ENCODE measurements at regions not wholly inside any gene's neighbourhood (a gene's known extent, or its start where the extent isn't known, plus 50 kb on each side); places are given as distances from the start of the nearest gene placed in this dataset.

- no peaks in the 10 kb centered on the region for H4K20me1 ChIP-seq (ENCODE audit: insufficient read depth)
- H3K4me2 ChIP-seq (ENCODE audit: low read length), result no peak overlapping the region
- no peaks in the 10 kb centered on the region for H3K36me3 ChIP-seq (ENCODE audit: insufficient read depth, low read length)
- no peak overlapping the region for H2AFZ ChIP-seq (ENCODE audit: low read depth, low read length)
- H3K27me3 ChIP-seq (ENCODE audit: insufficient read depth, low read depth, low read length), result no peaks in the 10 kb centered on the region
- H3F3A ChIP-seq (ENCODE audit: insufficient read depth, low read length, poor library complexity, severe bottlenecking), result no peaks in the 10 kb centered on the region
- H3K4me3 ChIP-seq (ENCODE audit: low read length), result no peak overlapping the region
- no peaks in the 10 kb centered on the region for H3K9me3 ChIP-seq (ENCODE audit: low read length)
- no peaks in the 10 kb centered on the region for H3K9me2 ChIP-seq (ENCODE audit: insufficient read depth, low read length)
- H3K27ac ChIP-seq (ENCODE audit: low read length), result no peak overlapping the region
- TF ChIP-seq EP300 (conservative IDR thresholded peaks at IDR 0.05; ENCODE audit: poor library complexity, severe bottlenecking) (no peak), POLR2AphosphoS5 (IDR thresholded peaks at IDR 0.05) (no peak), RAD21 (conservative IDR thresholded peaks at IDR 0.05) (no peak), REST (IDR thresholded peaks at IDR 0.05; ENCODE audit: borderline replicate concordance) (no peak), EZH2 (IDR thresholded peaks at IDR 0.05; ENCODE audit: borderline replicate concordance, insufficient read depth, low read length, poor library complexity, severe bottlenecking) (no peak), TAF1 (IDR thresholded peaks at IDR 0.05; ENCODE audit: low read depth) (no peak), SMC3 (conservative IDR thresholded peaks at IDR 0.05; ENCODE audit: poor library complexity) (no peak), MXI1 (conservative IDR thresholded peaks at IDR 0.05; ENCODE audit: poor library complexity, severe bottlenecking) (no peak), CTCF (IDR thresholded peaks at IDR 0.05; ENCODE audit: poor library complexity, severe bottlenecking) (no peak)
- no peak overlapping the region for H3K9ac ChIP-seq (ENCODE audit: low read length)
- H3K79me2 ChIP-seq (replicated peaks; ENCODE audit: insufficient read depth, low read length), result no peaks in the 10 kb centered on the region
These were observed 480.1 kb downstream of the XIRP2 start for GRCh38 chr2:167368371-167368770.

GRCh38 chr2:167365216-167365615 is 476.9 kb downstream of the XIRP2 start:
- Histone ChIP-seq H3K27ac (ENCODE audit: low read length) (no peak overlapping the region), H3K9me2 (ENCODE audit: insufficient read depth, low read length) (no peaks in the 10 kb centered on the region), H3K4me2 (ENCODE audit: low read length) (no peak overlapping the region), H2AFZ (ENCODE audit: low read depth, low read length) (no peak overlapping the region), H3K4me3 (ENCODE audit: low read length) (no peak overlapping the region), H3K36me3 (ENCODE audit: insufficient read depth, low read length) (no peaks in the 10 kb centered on the region), H3K27me3 (ENCODE audit: insufficient read depth, low read depth, low read length) (no peaks in the 10 kb centered on the region), H3K79me2 (replicated peaks; ENCODE audit: insufficient read depth, low read length) (no peaks in the 10 kb centered on the region), H3F3A (ENCODE audit: insufficient read depth, low read length, poor library complexity, severe bottlenecking) (no peaks in the 10 kb centered on the region), H3K9me3 (ENCODE audit: low read length) (no peaks in the 10 kb centered on the region), H3K9ac (ENCODE audit: low read length) (no peak overlapping the region), H4K20me1 (ENCODE audit: insufficient read depth) (no peaks in the 10 kb centered on the region)
- TF ChIP-seq EP300 (conservative IDR thresholded peaks at IDR 0.05; ENCODE audit: poor library complexity, severe bottlenecking) (no peak), SMC3 (conservative IDR thresholded peaks at IDR 0.05; ENCODE audit: poor library complexity) (no peak), RAD21 (conservative IDR thresholded peaks at IDR 0.05) (no peak), TAF1 (IDR thresholded peaks at IDR 0.05; ENCODE audit: low read depth) (no peak), POLR2AphosphoS5 (IDR thresholded peaks at IDR 0.05) (no peak), EZH2 (IDR thresholded peaks at IDR 0.05; ENCODE audit: borderline replicate concordance, insufficient read depth, low read length, poor library complexity, severe bottlenecking) (no peak), MXI1 (conservative IDR thresholded peaks at IDR 0.05; ENCODE audit: poor library complexity, severe bottlenecking) (no peak), CTCF (IDR thresholded peaks at IDR 0.05; ENCODE audit: poor library complexity, severe bottlenecking) (no peak), REST (IDR thresholded peaks at IDR 0.05; ENCODE audit: borderline replicate concordance) (no peak)

All from neural cell (in vitro differentiated cells).